ENCODE measurements at regions not wholly inside any gene's neighbourhood (a gene's known extent, or its start where the extent isn't known, plus 50 kb on each side); places are given as distances from the start of the nearest gene placed in this dataset.

DNA sequence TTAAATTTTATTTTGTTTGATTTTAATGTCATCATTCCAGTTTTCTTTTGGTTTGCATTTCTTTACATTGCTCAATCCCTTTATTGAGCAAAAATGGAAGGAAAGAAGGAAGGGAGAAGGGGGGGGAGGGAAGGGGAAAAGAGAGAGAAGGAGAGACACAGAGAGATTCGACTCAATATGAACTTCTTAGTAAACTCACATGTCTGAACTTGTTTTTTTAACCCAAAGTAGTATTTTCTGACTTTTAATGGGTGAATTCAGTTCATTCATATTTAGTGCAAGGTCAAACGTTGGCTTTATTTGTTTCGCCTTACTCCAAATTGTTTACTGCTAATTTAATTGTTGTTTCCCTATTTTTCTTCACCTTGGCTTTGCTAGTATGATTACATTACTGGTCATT, 278.6 kb downstream of the COL12A1 start:
- Histone ChIP-seq H3K9me3 (ENCODE audit: control extremely low read depth in 1 of 3, control insufficient read depth in 2 of 3, insufficient read depth in 1 of 3, low read length in 2 of 3) (no peaks in the 10 kb centered on the region), H3K27me3 (replicated peaks in 1 of 4; ENCODE audit: control extremely low read depth in 1 of 4, control insufficient read depth in 3 of 4, insufficient read depth in 4 of 4, low read length in 3 of 4) (no peaks in the 10 kb centered on the region), H3K4me2 (replicated peaks; ENCODE audit: low read depth, low read length, poor library complexity, severe bottlenecking) (no peak overlapping the region), H3K4me1 (ENCODE audit: control insufficient read depth in 2 of 2, insufficient read depth in 2 of 2, low read length in 2 of 2) (no peaks in the 10 kb centered on the region), H3K4me3 (ENCODE audit: control extremely low read depth in 1 of 5, extremely low read depth in 1 of 5, insufficient read depth in 1 of 5, low read depth in 2 of 5, low read length in 4 of 5) (no peak overlapping the region), H2AFZ (ENCODE audit: insufficient read depth, low read depth, low read length, poor library complexity, severe bottlenecking) (no peak overlapping the region), H3K36me3 (replicated peaks in 1 of 2; ENCODE audit: control extremely low read depth in 1 of 2, control insufficient read depth in 1 of 2, extremely low read depth in 1 of 2, insufficient read depth in 2 of 2, low read length in 1 of 2) (no peaks in the 10 kb centered on the region), H4K20me1 (ENCODE audit: control insufficient read depth, insufficient read depth, low read length, poor library complexity, severe bottlenecking) (no peaks in the 10 kb centered on the region), H3K9ac (ENCODE audit: low read length) (no peak overlapping the region), H3K27ac (ENCODE audit: low read length in 2 of 2) (no peak overlapping the region), H3K79me2 (ENCODE audit: control insufficient read depth, insufficient read depth, low read length) (no peaks in the 10 kb centered on the region)
- intact Hi-C loops (cut with micrococcal nuclease): no loop called here
- DNase-seq (no peak), ATAC-seq (ENCODE audit: low read depth) (no peak)
- no peaks in the 10 kb centered on the region for H3K27me3 Mint-ChIP-seq
- ChIA-PET CTCF (no interaction called here), POLR2A (no interaction called here)
- no peak overlapping the region for H3K27ac Mint-ChIP-seq
- TF ChIP-seq, protein P1, sequence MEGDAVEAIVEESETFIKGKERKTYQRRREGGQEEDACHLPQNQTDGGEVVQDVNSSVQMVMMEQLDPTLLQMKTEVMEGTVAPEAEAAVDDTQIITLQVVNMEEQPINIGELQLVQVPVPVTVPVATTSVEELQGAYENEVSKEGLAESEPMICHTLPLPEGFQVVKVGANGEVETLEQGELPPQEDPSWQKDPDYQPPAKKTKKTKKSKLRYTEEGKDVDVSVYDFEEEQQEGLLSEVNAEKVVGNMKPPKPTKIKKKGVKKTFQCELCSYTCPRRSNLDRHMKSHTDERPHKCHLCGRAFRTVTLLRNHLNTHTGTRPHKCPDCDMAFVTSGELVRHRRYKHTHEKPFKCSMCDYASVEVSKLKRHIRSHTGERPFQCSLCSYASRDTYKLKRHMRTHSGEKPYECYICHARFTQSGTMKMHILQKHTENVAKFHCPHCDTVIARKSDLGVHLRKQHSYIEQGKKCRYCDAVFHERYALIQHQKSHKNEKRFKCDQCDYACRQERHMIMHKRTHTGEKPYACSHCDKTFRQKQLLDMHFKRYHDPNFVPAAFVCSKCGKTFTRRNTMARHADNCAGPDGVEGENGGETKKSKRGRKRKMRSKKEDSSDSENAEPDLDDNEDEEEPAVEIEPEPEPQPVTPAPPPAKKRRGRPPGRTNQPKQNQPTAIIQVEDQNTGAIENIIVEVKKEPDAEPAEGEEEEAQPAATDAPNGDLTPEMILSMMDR (IDR thresholded peaks at IDR 0.05): no peak
- TF ChIP-seq EZH2 (IDR thresholded peaks at IDR 0.05; ENCODE audit: borderline replicate concordance, insufficient read depth, low read depth, low read length, poor library complexity, severe bottlenecking): no peak
- H3K4me3 Mint-ChIP-seq: no peak overlapping the region
- H3K4me1 Mint-ChIP-seq: no peaks in the 10 kb centered on the region
- WGBS (ENCODE audit: insufficient coverage): no CpG with 5 or more reads among the region's 3 CpGs
- H3K9me3 Mint-ChIP-seq (ENCODE audit: insufficient read depth): no peaks in the 10 kb centered on the region

DNA sequence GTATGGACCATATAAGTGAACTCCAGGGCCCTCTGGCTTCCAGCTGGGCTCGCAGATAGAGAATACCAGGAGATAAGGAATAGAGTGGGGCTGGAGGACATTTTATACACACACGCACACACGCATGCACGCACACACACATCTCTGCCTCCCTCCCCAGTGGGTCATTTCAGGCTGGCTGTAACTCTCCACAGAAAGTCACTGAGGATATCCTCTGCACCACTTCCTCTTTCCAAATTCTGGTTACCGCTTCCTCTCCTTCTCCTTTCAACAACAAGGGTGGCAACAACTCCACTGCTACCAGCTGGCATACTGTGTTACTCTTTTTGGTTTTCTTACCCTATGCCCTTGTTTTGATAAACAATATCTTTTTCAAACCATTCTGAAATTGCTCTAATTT, 280.2 kb downstream of the COL12A1 start:
- no peaks in the 10 kb centered on the region for H3K27me3 Mint-ChIP-seq
- Histone ChIP-seq H3K36me3 (replicated peaks in 1 of 2; ENCODE audit: control extremely low read depth in 1 of 2, control insufficient read depth in 1 of 2, extremely low read depth in 1 of 2, insufficient read depth in 2 of 2, low read length in 1 of 2) (no peaks in the 10 kb centered on the region), H3K27ac (ENCODE audit: low read length in 2 of 2) (no peak overlapping the region), H2AFZ (ENCODE audit: insufficient read depth, low read depth, low read length, poor library complexity, severe bottlenecking) (no peak overlapping the region), H3K4me1 (ENCODE audit: control insufficient read depth in 2 of 2, insufficient read depth in 2 of 2, low read length in 2 of 2) (no peaks in the 10 kb centered on the region), H3K4me3 (ENCODE audit: control extremely low read depth in 1 of 5, extremely low read depth in 1 of 5, insufficient read depth in 1 of 5, low read depth in 2 of 5, low read length in 4 of 5) (no peak overlapping the region), H3K9ac (ENCODE audit: low read length) (no peak overlapping the region), H3K27me3 (replicated peaks in 1 of 4; ENCODE audit: control extremely low read depth in 1 of 4, control insufficient read depth in 3 of 4, insufficient read depth in 4 of 4, low read length in 3 of 4) (no peaks in the 10 kb centered on the region), H4K20me1 (ENCODE audit: control insufficient read depth, insufficient read depth, low read length, poor library complexity, severe bottlenecking) (no peaks in the 10 kb centered on the region), H3K9me3 (ENCODE audit: control extremely low read depth in 1 of 3, control insufficient read depth in 2 of 3, insufficient read depth in 1 of 3, low read length in 2 of 3) (no peaks in the 10 kb centered on the region), H3K4me2 (replicated peaks; ENCODE audit: low read depth, low read length, poor library complexity, severe bottlenecking) (no peak overlapping the region), H3K79me2 (ENCODE audit: control insufficient read depth, insufficient read depth, low read length) (no peaks in the 10 kb centered on the region)
- ChIA-PET CTCF (no interaction called here), POLR2A (no interaction called here)
- H3K4me1 Mint-ChIP-seq: no peaks in the 10 kb centered on the region
- no peaks in the 10 kb centered on the region for H3K9me3 Mint-ChIP-seq (ENCODE audit: insufficient read depth)
- intact Hi-C loops (cut with micrococcal nuclease): no loop called here
- 0% methylated on average over 3 of the region's 5 CpGs for WGBS (ENCODE audit: insufficient coverage)
- TF ChIP-seq EZH2 (IDR thresholded peaks at IDR 0.05; ENCODE audit: borderline replicate concordance, insufficient read depth, low read depth, low read length, poor library complexity, severe bottlenecking): no peak
- TF ChIP-seq, protein P1 (IDR thresholded peaks at IDR 0.05): no peak
- no peak overlapping the region for H3K4me3 Mint-ChIP-seq
- ATAC-seq (ENCODE audit: low read depth) (no peak), DNase-seq (no peak)
- H3K27ac Mint-ChIP-seq: no peak overlapping the region
